GM23338 (cell line): ENCODE measurements at regions not wholly inside any gene's neighbourhood (a gene's known extent, or its start where the extent isn't known, plus 50 kb on each side); places are given as distances from the start of the nearest gene placed in this dataset.

Source experiments
- CREB1 ChIP-seq: fragments of 250-450 bp; sonication (Bioruptor Pico); IDR thresholded peaks from 2 replicates; pipeline ENCODE4 v1.5.0; 2020; ENCODE audit warnings: low read depth, mild to moderate bottlenecking, moderate library complexity
- CTCF ChIP-seq, 2 experiments: fragments of 200-600 bp in 1 of 2; sonication (generic) in 1 of 2; conservative IDR thresholded peaks; 2 replicates each; pipeline versions ENCODE4 v1.5.1 to v1.6.1; 2016 to 2017; ENCODE audit warnings: antibody characterized with exemption in 2 of 2, low read depth in 2 of 2, mild to moderate bottlenecking in 2 of 2, moderate library complexity in 1 of 2
- EZH2 ChIP-seq: fragments of 200-600 bp; sonication (generic); IDR thresholded peaks from one replicate; pipeline ENCODE4 v1.8.0; 2017; ENCODE audit warnings: antibody characterized with exemption, mild to moderate bottlenecking, low read depth; ENCODE audit not compliant: unreplicated experiment
- EZH2phosphoT487 ChIP-seq: fragments of 200-600 bp; sonication (generic); IDR thresholded peaks from one replicate; pipeline ENCODE4 v1.8.1; 2018; ENCODE audit warnings: antibody characterized with exemption; ENCODE audit not compliant: unreplicated experiment
- JUNB ChIP-seq: IDR thresholded peaks from one replicate; pipeline ENCODE4 v1.6.1; 2016; ENCODE audit warnings: antibody characterized with exemption; ENCODE audit not compliant: unreplicated experiment
- NANOG ChIP-seq: IDR thresholded peaks from 2 replicates; pipeline ENCODE4 v1.6.1; 2016; ENCODE audit warnings: antibody characterized with exemption, borderline replicate concordance
- POLR2AphosphoS5 ChIP-seq: IDR thresholded peaks from 2 replicates; pipeline ENCODE4 v1.6.1; 2016; ENCODE audit warnings: antibody characterized with exemption, low read depth
- REST ChIP-seq: IDR thresholded peaks from one replicate; pipeline ENCODE4 v1.6.1; 2018; ENCODE audit warnings: antibody characterized with exemption; ENCODE audit not compliant: unreplicated experiment
- STAT1 ChIP-seq: IDR thresholded peaks from one replicate; pipeline ENCODE4 v1.6.1; 2016; ENCODE audit warnings: antibody characterized with exemption; ENCODE audit not compliant: unreplicated experiment
- ZNF114 ChIP-seq: fragments of 250-450 bp; sonication (Bioruptor Pico); IDR thresholded peaks from 2 replicates; pipeline ENCODE4 v1.5.0; 2020; ENCODE audit warnings: mild to moderate bottlenecking, moderate library complexity
- ZNF331 ChIP-seq: fragments of 250-450 bp; sonication (Bioruptor Pico); IDR thresholded peaks from 2 replicates; pipeline ENCODE4 v1.5.0; 2020; ENCODE audit warnings: low read depth, mild to moderate bottlenecking, moderate library complexity
- ZNF462 ChIP-seq: fragments of 250-450 bp; sonication (Bioruptor Pico); IDR thresholded peaks from 2 replicates; pipeline ENCODE4 v1.5.0; 2020; ENCODE audit warnings: mild to moderate bottlenecking, moderate library complexity

GRCh38 chr15:77753939-77754338, 121.2 kb upstream of the LINGO1 start:
- TF ChIP-seq CTCF (conservative IDR thresholded peaks at IDR 0.05; ENCODE audit: low read depth in 2 of 2) (no peak), REST (no peak), EZH2 (no peak), EZH2phosphoT487 (no peak), POLR2AphosphoS5 (no peak), ZNF114 (CRISPR knock-in tag) (no peak), JUNB (no peak), CREB1 (CRISPR knock-in tag) (no peak), ZNF462 (CRISPR knock-in tag) (no peak), NANOG (no peak), STAT1 (no peak), ZNF331 (CRISPR knock-in tag) (no peak)
